GM12891 (cell line): ENCODE measurements at regions not wholly inside any gene's neighbourhood (a gene's known extent, or its start where the extent isn't known, plus 50 kb on each side); places are given as distances from the start of the nearest gene placed in this dataset.

Experiments used
- PAX5 ChIP-seq: IDR thresholded peaks from 2 replicates; pipeline ENCODE4 v1.6.1; 2011; ENCODE audit warnings: low read length, moderate library complexity, mild to moderate bottlenecking; ENCODE audit not compliant: insufficient read depth, severe bottlenecking
- POLR2A ChIP-seq: IDR thresholded peaks from 2 replicates; pipeline ENCODE4 v1.6.1; 2011; ENCODE audit warnings: low read depth, low read length, control low read depth
- POLR2AphosphoS5 ChIP-seq: IDR thresholded peaks from 2 replicates; pipeline ENCODE4 v1.6.1; 2011; ENCODE audit warnings: low read depth, low read length, control low read depth
- POU2F2 ChIP-seq: IDR thresholded peaks from 2 replicates; pipeline ENCODE4 v1.6.1; 2011; ENCODE audit warnings: low read depth, mild to moderate bottlenecking, control low read depth, low read length, moderate library complexity
- SPI1 ChIP-seq: IDR thresholded peaks from 2 replicates; pipeline ENCODE4 v1.6.1; 2011; ENCODE audit warnings: low read depth, low read length, control low read depth
- TAF1 ChIP-seq: IDR thresholded peaks from 2 replicates; pipeline ENCODE4 v1.6.1; 2011; ENCODE audit warnings: low read depth, low read length, control low read depth

DNA sequence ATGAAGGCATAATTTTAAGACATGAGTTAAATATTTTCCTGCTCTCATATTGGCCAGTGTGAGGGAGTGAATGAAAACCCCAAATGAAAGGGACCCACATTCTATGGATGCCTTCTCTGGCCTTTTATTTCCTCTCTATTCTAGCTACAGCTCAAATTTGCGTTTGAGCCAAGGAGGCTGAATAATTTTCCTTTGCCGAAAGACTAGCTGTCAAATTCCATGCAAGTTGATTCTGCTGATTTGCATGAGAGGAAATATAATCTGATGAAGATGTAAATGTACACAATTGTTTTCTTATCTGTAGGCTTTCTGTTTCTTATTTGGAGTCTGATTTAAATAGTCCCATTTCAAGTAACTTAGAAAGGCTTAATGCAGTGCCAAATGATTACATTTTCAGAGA lies 438.4 kb upstream of the SPRED2 start:
- TF ChIP-seq POLR2A (no peak), POU2F2 (no peak), POLR2AphosphoS5 (no peak), TAF1 (no peak), SPI1 (no peak), PAX5 (no peak)
